BLaER1 treated with 17β-estradiol and CSF1 and Interleukin-3, amounts not matched to agents 10 nM and 100 nM (cell line): ENCODE measurements at regions not wholly inside any gene's neighbourhood (a gene's known extent, or its start where the extent isn't known, plus 50 kb on each side); places are given as distances from the start of the nearest gene placed in this dataset.
A peak's percentile ranks its signal among the peaks of the same experiment; 100 is the strongest.

Experiments
- H3K27ac ChIP-seq, 11 experiments: shearing (Covaris generic); formaldehyde crosslinking; 2 replicates each; pipeline ENCODE4 v1.8.1; 2022
- H3K27me3 ChIP-seq, 11 experiments: shearing (Covaris generic); formaldehyde crosslinking; 2 replicates each; pipeline ENCODE4 v1.8.1; 2022
- H3K36me3 ChIP-seq, 11 experiments: shearing (Covaris generic); formaldehyde crosslinking; 2 replicates each; pipeline ENCODE4 v1.8.1; 2022
- H3K4me1 ChIP-seq, 10 experiments: shearing (Covaris generic); formaldehyde crosslinking; 2 replicates each; pipeline ENCODE4 v1.8.1; 2022
- H3K4me2 ChIP-seq, 11 experiments: shearing (Covaris generic); formaldehyde crosslinking; 2 replicates each; pipeline ENCODE4 v1.8.1; 2022
- H3K4me3 ChIP-seq, 10 experiments: shearing (Covaris generic); formaldehyde crosslinking; 2 replicates each; pipeline ENCODE4 v1.8.1; 2022
- H3K9ac ChIP-seq, 11 experiments: shearing (Covaris generic); formaldehyde crosslinking; 2 replicates each; pipeline ENCODE4 v1.8.1; 2022
- H3K9me3 ChIP-seq, 11 experiments: shearing (Covaris generic); formaldehyde crosslinking; replicated peaks in 1 of 11; 2 replicates each; pipeline ENCODE4 v1.8.1; 2022
- H4K20me1 ChIP-seq, 11 experiments: shearing (Covaris generic); formaldehyde crosslinking; 2 replicates each; pipeline ENCODE4 v1.8.1; 2022
- Cebpa-rat ChIP-seq, 11 experiments: shearing (Covaris generic); IDR thresholded peaks; 2 replicates each; pipeline ENCODE4 v1.8.1; 2022

GRCh38 chr21:32132409-32132808 lies 146.4 kb downstream of the MIS18A start:
- Histone ChIP-seq H3K4me2 (0 out of 22 replicates have a peak overlapping the region, but pooled peaks of 1 of the 11 experiments have one; percentile 0), H3K9ac (no peak overlapping the region), H3K4me1 (peaks cover 15 to 34% (median 25%) of the 10 kb centered on the region in 10 experiments), H3K36me3 (no peaks in the 10 kb centered on the region), H4K20me1 (no peaks in the 10 kb centered on the region), H3K4me3 (no peak overlapping the region), H3K27ac (no peak overlapping the region), H3K9me3 (peaks cover 0 to 25% (median 17%) of the 10 kb centered on the region in 11 experiments; a peak in 16 of 22 replicates), H3K27me3 (peaks cover 0 to 6% (median 0%) of the 10 kb centered on the region in 11 experiments; a peak in 1 of 22 replicates)
- TF ChIP-seq Cebpa-rat (IDR thresholded peaks at IDR 0.05), result no peak

- Histone ChIP-seq H3K4me1 (peaks cover 15 to 32% (median 25%) of the 10 kb centered on the region in 10 experiments), H3K36me3 (no peaks in the 10 kb centered on the region), H3K4me3 (no peak overlapping the region), H4K20me1 (no peaks in the 10 kb centered on the region), H3K27me3 (peaks cover 0 to 6% (median 0%) of the 10 kb centered on the region in 11 experiments; a peak in 1 of 22 replicates), H3K9me3 (peaks cover 0 to 20% (median 13%) of the 10 kb centered on the region in 11 experiments; a peak in 16 of 22 replicates), H3K4me2 (0 out of 22 replicates have a peak overlapping the region, but pooled peaks of 1 of the 11 experiments have one; percentile 0), H3K9ac (no peak overlapping the region), H3K27ac (no peak overlapping the region)
- no peak for TF ChIP-seq Cebpa-rat (IDR thresholded peaks at IDR 0.05)
Observed at GRCh38 chr21:32131960-32132359, 146.9 kb downstream of the MIS18A start.

GRCh38 chr21:32131164-32131563 lies 147.7 kb downstream of the MIS18A start:
- Histone ChIP-seq H3K4me3 (no peak overlapping the region), H3K9ac (no peak overlapping the region), H4K20me1 (no peaks in the 10 kb centered on the region), H3K36me3 (no peaks in the 10 kb centered on the region), H3K27ac (no peak overlapping the region), H3K9me3 (peaks cover 0 to 20% (median 11%) of the 10 kb centered on the region in 11 experiments; a peak in 13 of 22 replicates), H3K27me3 (peaks cover 0 to 6% (median 0%) of the 10 kb centered on the region in 11 experiments; a peak in 1 of 22 replicates), H3K4me2 (no peak overlapping the region), H3K4me1 (peaks cover 15 to 24% (median 19%) of the 10 kb centered on the region in 10 experiments)
- TF ChIP-seq Cebpa-rat (IDR thresholded peaks at IDR 0.05), result no peak

- no peak overlapping the region for H3K4me2 ChIP-seq
- no peak overlapping the region for H3K27ac ChIP-seq
- H3K9ac ChIP-seq, result no peak overlapping the region
- H3K9me3 ChIP-seq, result peaks cover 0 to 20% (median 11%) of the 10 kb centered on the region in 11 experiments; a peak in 13 of 22 replicates
- peaks cover 8 to 15% (median 10%) of the 10 kb centered on the region in 10 experiments; a peak in 19 of 20 replicates for H3K4me1 ChIP-seq
- H4K20me1 ChIP-seq, result no peaks in the 10 kb centered on the region
- H3K36me3 ChIP-seq, result no peaks in the 10 kb centered on the region
- no peak for TF ChIP-seq Cebpa-rat (IDR thresholded peaks at IDR 0.05)
- no peak overlapping the region for H3K4me3 ChIP-seq
- peaks cover 0 to 6% (median 0%) of the 10 kb centered on the region in 11 experiments; a peak in 1 of 22 replicates for H3K27me3 ChIP-seq
Observed at GRCh38 chr21:32130031-32130891, 148.6 kb downstream of the MIS18A start.

- H3K9me3 ChIP-seq, result peaks cover 0 to 23% (median 11%) of the 10 kb centered on the region in 11 experiments; a peak in 13 of 22 replicates
- no peak overlapping the region for H3K27ac ChIP-seq
- no peak overlapping the region for H3K4me3 ChIP-seq
- H4K20me1 ChIP-seq, result no peaks in the 10 kb centered on the region
- TF ChIP-seq Cebpa-rat (IDR thresholded peaks at IDR 0.05), result no peak
- peaks cover 0 to 6% (median 0%) of the 10 kb centered on the region in 11 experiments; a peak in 1 of 22 replicates for H3K27me3 ChIP-seq
- H3K4me1 ChIP-seq, result peaks cover 0 to 16% (median 2%) of the 10 kb centered on the region in 10 experiments; a peak in 7 of 20 replicates
- no peak overlapping the region for H3K9ac ChIP-seq
- H3K4me2 ChIP-seq, result no peak overlapping the region
- H3K36me3 ChIP-seq, result no peaks in the 10 kb centered on the region
Observed at GRCh38 chr21:32127081-32127480, 151.8 kb downstream of the MIS18A start.

GRCh38 chr21:32122082-32122481 lies 156.8 kb downstream of the MIS18A start:
- no peak for TF ChIP-seq Cebpa-rat (IDR thresholded peaks at IDR 0.05)
- no peaks in the 10 kb centered on the region for H3K36me3 ChIP-seq
- peaks cover 0 to 8% (median 0%) of the 10 kb centered on the region in 11 experiments; a peak in 5 of 22 replicates for H3K9me3 ChIP-seq
- H3K4me3 ChIP-seq, result no peak overlapping the region
- H3K4me2 ChIP-seq, result peak overlapping the region in 3 of 11 experiments; percentile 23 to 59 (median 23); a peak in 3 of 22 replicates
- no peaks in the 10 kb centered on the region for H3K27me3 ChIP-seq
- no peak overlapping the region for H3K27ac ChIP-seq
- peaks cover 0 to 17% (median 2%) of the 10 kb centered on the region in 10 experiments; a peak in 7 of 20 replicates for H3K4me1 ChIP-seq
- H3K9ac ChIP-seq, result no peak overlapping the region
- no peaks in the 10 kb centered on the region for H4K20me1 ChIP-seq

- Histone ChIP-seq H3K9me3 (peaks cover 0 to 8% (median 0%) of the 10 kb centered on the region in 11 experiments; a peak in 5 of 22 replicates), H3K36me3 (no peaks in the 10 kb centered on the region), H3K27me3 (no peaks in the 10 kb centered on the region), H4K20me1 (no peaks in the 10 kb centered on the region), H3K9ac (no peak overlapping the region), H3K27ac (no peak overlapping the region), H3K4me3 (no peak overlapping the region), H3K4me2 (no peak overlapping the region), H3K4me1 (peaks cover 0 to 17% (median 2%) of the 10 kb centered on the region in 10 experiments; a peak in 7 of 20 replicates)
- TF ChIP-seq Cebpa-rat (IDR thresholded peaks at IDR 0.05), result no peak
Observed at GRCh38 chr21:32120230-32120629, 158.6 kb downstream of the MIS18A start.

- H3K4me2 ChIP-seq, result no peak overlapping the region
- H3K4me1 ChIP-seq, result peaks cover 0 to 17% (median 2%) of the 10 kb centered on the region in 10 experiments; a peak in 7 of 20 replicates
- H4K20me1 ChIP-seq, result no peaks in the 10 kb centered on the region
- H3K27me3 ChIP-seq, result no peaks in the 10 kb centered on the region
- H3K27ac ChIP-seq, result no peak overlapping the region
- H3K9ac ChIP-seq, result no peak overlapping the region
- no peaks in the 10 kb centered on the region for H3K36me3 ChIP-seq
- TF ChIP-seq Cebpa-rat (IDR thresholded peaks at IDR 0.05), result no peak
- H3K4me3 ChIP-seq, result no peak overlapping the region
- peaks cover 0 to 8% (median 0%) of the 10 kb centered on the region in 11 experiments; a peak in 5 of 22 replicates for H3K9me3 ChIP-seq
Observed at GRCh38 chr21:32119811-32120210, 159.0 kb downstream of the MIS18A start.

- no peaks in the 10 kb centered on the region for H4K20me1 ChIP-seq
- no peak overlapping the region for H3K4me3 ChIP-seq
- TF ChIP-seq Cebpa-rat (IDR thresholded peaks at IDR 0.05), result no peak
- no peak overlapping the region for H3K27ac ChIP-seq
- H3K4me2 ChIP-seq, result no peak overlapping the region
- H3K9me3 ChIP-seq, result peaks cover 0 to 8% (median 0%) of the 10 kb centered on the region in 11 experiments; a peak in 5 of 22 replicates
- H3K27me3 ChIP-seq, result no peaks in the 10 kb centered on the region
- H3K36me3 ChIP-seq, result no peaks in the 10 kb centered on the region
- no peak overlapping the region for H3K9ac ChIP-seq
- peaks cover 0 to 17% (median 2%) of the 10 kb centered on the region in 10 experiments; a peak in 7 of 20 replicates for H3K4me1 ChIP-seq
Observed at GRCh38 chr21:32119389-32119788, 159.5 kb downstream of the MIS18A start.
